Colonic mucosa (tissue), 4 donors: ENCODE measurements at regions not wholly inside any gene's neighbourhood (a gene's known extent, or its start where the extent isn't known, plus 50 kb on each side); places are given as distances from the start of the nearest gene placed in this dataset.

ENCODE experiments used
- DNase-seq: peaks from one replicate; pipeline ENCODE4 v3.0.0-alpha.2; 2020
- H3K27ac ChIP-seq: fragments of 200-600 bp; one replicate; pipeline ENCODE4 v1.8.0; 2021
- H3K27me3 ChIP-seq: fragments of 200-600 bp; one replicate; pipeline ENCODE4 v1.8.0; 2021
- H3K36me3 ChIP-seq: fragments of 200-600 bp; one replicate; pipeline ENCODE4 v1.8.0; 2021
- H3K4me1 ChIP-seq: fragments of 200-600 bp; one replicate; pipeline ENCODE4 v1.8.0; 2021; ENCODE audit warnings: mild to moderate bottlenecking
- H3K4me3 ChIP-seq: fragments of 200-600 bp; one replicate; pipeline ENCODE4 v1.8.0; 2021
- H3K9ac ChIP-seq, 2 donors: one replicate each; pipeline ENCODE4 v1.7.0; 2013; ENCODE audit warnings: control low read depth in 2 of 2, low read depth in 2 of 2, low read length in 2 of 2
- H3K9me3 ChIP-seq: fragments of 200-600 bp; one replicate; pipeline ENCODE4 v1.8.0; 2021
- CTCF ChIP-seq: fragments of 200-600 bp; IDR thresholded peaks from one replicate; pipeline ENCODE4 v1.8.0; 2022; ENCODE audit warnings: antibody characterized with exemption, mild to moderate bottlenecking
- intact Hi-C: fragments of 100-400 bp; cut with DNase I; formaldehyde crosslinking; loops from one replicate; pipeline ENCODE4 v1.14.1; 2022
- donor health status: healthy.
- donor health status: DM: no; HTN: no; CAD: no.
- donor health status: DM: no; HTN: no; CAD: no.

- H3K9me3 ChIP-seq: no peaks in the 10 kb centered on the region
- no peaks in the 10 kb centered on the region for H3K36me3 ChIP-seq
- no peak overlapping the region for H3K27ac ChIP-seq
- intact Hi-C loops: no loop called here
- H3K4me1 ChIP-seq: no peaks in the 10 kb centered on the region
- H3K9ac ChIP-seq: no peak overlapping the region
- TF ChIP-seq CTCF: no peak
- H3K4me3 ChIP-seq: no peak overlapping the region
- no peaks in the 10 kb centered on the region for H3K27me3 ChIP-seq
- no peak for DNase-seq
Measured at GRCh38 chr1:193841857-193842256, 655.4 kb upstream of the B3GALT2 start.

DNA sequence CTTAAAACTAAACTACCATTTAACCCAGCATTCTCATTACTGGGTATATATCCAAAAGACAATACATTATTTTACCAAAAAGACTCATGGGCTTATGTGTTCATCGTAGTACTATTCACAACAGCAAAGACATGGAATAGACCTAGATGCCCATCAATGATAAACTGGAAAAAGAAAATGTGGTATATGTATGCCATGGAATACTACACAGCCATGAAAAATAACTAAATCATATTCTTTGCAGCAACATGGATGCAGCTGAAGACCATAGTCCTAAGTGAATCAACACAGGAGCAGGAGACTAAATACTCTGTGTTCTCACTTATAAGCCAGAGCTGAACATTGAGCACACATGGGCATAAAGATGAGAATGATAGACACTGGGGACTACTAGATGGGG is 645.1 kb upstream of the B3GALT2 start:
- no peaks in the 10 kb centered on the region for H3K9me3 ChIP-seq
- intact Hi-C loops: no loop called here
- H3K9ac ChIP-seq: no peak overlapping the region
- no peaks in the 10 kb centered on the region for H3K27me3 ChIP-seq
- no peaks in the 10 kb centered on the region for H3K4me1 ChIP-seq
- no peak overlapping the region for H3K4me3 ChIP-seq
- no peak for TF ChIP-seq CTCF
- DNase-seq: no peak
- no peaks in the 10 kb centered on the region for H3K36me3 ChIP-seq
- no peak overlapping the region for H3K27ac ChIP-seq

DNA sequence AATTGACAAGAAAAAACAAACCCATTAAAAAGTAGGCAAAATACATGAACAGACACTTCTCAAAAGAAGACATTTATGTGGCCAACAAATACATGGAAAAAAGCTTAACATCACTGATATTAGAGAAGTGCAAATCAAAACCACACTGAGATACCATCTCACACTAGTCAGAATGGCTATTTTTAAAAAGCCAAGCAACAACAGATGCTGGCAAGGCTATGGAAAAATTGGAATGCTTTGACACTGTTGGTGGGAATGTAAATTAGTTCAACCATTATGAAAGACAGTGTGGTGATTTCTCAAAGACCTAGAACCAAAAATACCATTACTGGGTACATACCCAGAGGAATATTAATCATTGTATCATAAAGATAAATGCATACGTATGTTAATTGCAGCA is 641.1 kb upstream of the B3GALT2 start:
- DNase-seq: no peak
- Histone ChIP-seq H3K27me3 (no peaks in the 10 kb centered on the region), H3K4me3 (no peak overlapping the region), H3K36me3 (no peaks in the 10 kb centered on the region), H3K27ac (no peak overlapping the region), H3K4me1 (no peaks in the 10 kb centered on the region), H3K9me3 (no peaks in the 10 kb centered on the region), H3K9ac (no peak overlapping the region)
- intact Hi-C loops: no loop called here
- TF ChIP-seq CTCF: no peak

- DNase-seq: no peak
- Histone ChIP-seq H3K4me3 (no peak overlapping the region), H3K9ac (no peak overlapping the region), H3K27me3 (no peaks in the 10 kb centered on the region), H3K9me3 (no peaks in the 10 kb centered on the region), H3K36me3 (no peaks in the 10 kb centered on the region), H3K4me1 (no peaks in the 10 kb centered on the region), H3K27ac (no peak overlapping the region)
- intact Hi-C loops: no loop called here
- TF ChIP-seq CTCF: no peak
Measured at GRCh38 chr1:193819376-193819775, 633.0 kb upstream of the B3GALT2 start.

DNA sequence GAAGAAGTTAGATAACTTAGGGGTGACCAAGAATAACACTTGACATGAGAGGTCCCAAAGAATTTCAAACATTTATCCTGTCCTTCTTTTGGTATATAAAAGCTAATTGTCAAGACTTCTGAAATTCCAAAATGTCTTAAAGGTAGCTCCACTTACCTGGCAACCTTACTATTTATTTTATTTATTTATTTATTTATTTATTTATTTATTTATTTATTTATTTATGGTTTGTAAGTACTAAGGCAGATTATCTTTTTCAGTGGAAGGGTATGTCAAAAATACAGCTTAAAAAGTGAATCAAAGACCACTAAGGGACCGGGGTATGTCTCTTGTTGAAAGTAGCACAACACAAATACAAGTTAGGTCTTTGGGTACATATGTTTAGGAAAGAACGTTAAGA is 620.8 kb upstream of the B3GALT2 start:
- intact Hi-C loops: no loop called here
- DNase-seq: no peak
- no peak for TF ChIP-seq CTCF

More for the DNA sequence above, 620.8 kb upstream of the B3GALT2 start:
- H3K4me1 ChIP-seq: no peaks in the 10 kb centered on the region
- H3K9me3 ChIP-seq: no peaks in the 10 kb centered on the region
- no peak overlapping the region for H3K4me3 ChIP-seq
- H3K9ac ChIP-seq: no peak overlapping the region
- H3K36me3 ChIP-seq: no peaks in the 10 kb centered on the region
- H3K27ac ChIP-seq: no peak overlapping the region
- H3K27me3 ChIP-seq: no peaks in the 10 kb centered on the region
